Myocyte (in vitro differentiated cells): ENCODE measurements at regions not wholly inside any gene's neighbourhood (a gene's known extent, or its start where the extent isn't known, plus 50 kb on each side); places are given as distances from the start of the nearest gene placed in this dataset.
"Not testable (repeated sequence)": the region's sequence is repeated elsewhere in the genome, so short reads cannot be mapped to it uniquely, and the experiment has no call there.

Source experiments
- DNase-seq: peaks from one replicate; pipeline ENCODE4 v3.0.0-alpha.2; 2012; ENCODE audit warnings: low read depth

- no peak for DNase-seq
Observed at GRCh38 chr14:56996721-56997399, 186.6 kb upstream of the OTX2 start.

DNA sequence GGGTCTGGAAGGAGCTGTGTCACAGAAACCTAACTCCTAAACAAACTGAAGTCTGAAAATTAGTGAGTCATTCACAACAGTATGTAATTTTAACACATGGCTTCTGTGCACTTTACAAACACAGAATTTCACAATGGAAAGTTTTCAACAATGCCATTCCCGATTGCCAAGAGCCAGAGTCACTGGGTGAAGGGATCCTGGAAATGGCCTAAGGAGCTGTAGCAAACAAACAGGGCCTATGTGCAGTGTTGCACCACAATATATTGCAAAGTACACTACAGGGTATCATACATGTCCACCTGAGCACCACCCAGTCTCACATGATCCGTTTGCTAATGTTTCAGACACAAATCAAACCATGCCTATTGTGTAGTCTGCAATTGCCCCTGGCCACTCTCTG lies 184.7 kb upstream of the OTX2 start:
- no peak for DNase-seq

- no peak for DNase-seq
Observed at GRCh38 chr14:56992332-56992820, 182.1 kb upstream of the OTX2 start.

DNA sequence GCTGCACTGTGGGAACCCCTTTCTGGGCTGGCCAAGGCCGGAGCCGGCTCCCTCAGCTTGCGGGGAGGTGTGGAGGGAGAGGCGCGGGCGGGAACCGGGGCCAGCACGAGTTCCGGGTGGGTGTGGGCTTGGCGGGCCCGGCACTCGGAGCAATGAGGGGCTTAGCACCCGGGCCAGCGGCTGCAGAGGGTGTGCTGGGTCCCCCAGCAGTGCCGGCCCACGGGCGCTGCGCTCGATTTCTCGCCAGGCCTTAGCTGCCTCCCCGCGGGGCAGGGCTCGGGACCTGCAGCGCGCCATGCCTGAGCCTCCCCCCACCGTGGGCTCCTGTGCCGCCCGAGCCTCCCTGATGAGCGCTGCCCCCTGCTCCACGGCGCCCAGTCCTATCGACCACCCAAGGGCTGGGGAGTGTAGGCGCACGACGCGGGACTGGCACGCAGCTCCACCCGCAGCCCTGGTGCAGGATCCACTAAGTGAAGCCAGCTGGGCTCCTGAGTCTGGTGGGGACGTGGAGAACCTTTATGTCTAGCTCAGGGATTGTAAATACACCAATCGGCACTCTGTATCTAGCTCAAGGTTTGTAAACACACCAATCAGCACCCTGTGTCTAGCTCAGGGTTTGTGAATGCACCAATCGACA lies 180.8 kb upstream of the OTX2 start:
- DNase-seq: not testable (repeated sequence)

DNA sequence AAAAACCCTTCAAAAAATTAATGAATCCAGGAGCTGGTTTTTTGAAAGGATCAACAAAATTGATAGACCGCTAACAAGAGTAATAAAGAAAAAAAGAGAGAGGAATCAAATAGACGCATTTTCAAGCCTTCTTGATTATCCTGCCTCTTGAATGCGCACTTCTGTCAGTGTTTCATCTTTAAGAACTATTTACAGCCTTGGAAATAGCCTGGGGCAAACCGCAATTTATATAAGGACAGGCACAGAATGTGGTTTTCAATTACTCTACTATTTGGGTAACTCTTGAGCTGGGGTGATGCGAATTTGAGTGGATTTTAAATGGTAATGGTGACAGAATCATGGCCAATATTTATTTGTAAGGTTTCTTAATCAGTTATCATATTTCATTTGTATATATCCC lies 179.1 kb upstream of the OTX2 start:
- DNase-seq: no peak

- DNase-seq: no peak
Observed at GRCh38 chr14:56979936-56980335, 169.7 kb upstream of the OTX2 start.

- DNase-seq: no peak
Observed at GRCh38 chr14:56976211-56976610, 165.9 kb upstream of the OTX2 start.

- DNase-seq: no peak
Observed at GRCh38 chr14:56975521-56975920, 165.2 kb upstream of the OTX2 start.

DNA sequence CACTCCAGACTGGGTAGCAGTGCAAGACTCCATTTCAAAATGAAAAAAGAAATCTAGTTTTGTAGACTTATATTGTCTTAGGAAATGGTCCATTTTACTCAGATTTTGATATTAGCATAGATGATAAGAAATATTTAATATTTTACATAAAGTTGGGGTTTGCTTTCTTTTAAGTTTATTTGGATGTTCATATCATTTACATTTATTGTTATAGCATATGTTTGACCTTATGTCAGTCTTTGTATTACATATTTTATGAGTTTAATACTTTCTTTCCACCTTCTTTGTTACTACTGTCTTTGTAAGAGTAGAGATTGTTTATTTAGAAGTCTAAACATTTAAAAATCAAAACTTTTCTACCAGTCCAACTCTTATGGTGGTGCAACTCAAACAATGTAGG lies 162.7 kb upstream of the OTX2 start:
- DNase-seq: no peak

DNA sequence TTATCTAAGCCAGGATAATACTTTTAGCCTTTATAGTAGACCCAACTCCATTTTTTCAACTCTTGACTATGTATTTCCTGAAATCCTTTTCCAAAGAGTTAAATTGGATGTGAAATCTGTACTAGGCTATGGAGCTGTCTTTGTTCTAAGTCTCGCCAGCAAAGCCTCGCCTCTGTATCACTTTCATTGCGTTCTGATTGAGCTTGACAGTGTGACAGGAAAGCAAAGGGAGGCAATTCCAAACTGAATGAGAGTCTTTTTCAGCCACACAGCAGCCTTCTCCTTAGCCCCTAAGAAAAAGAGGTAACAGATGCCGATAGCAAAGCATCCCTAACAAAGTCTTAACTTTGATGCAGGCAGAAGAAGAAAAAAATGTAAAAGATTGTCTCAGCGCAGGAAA lies 154.6 kb upstream of the OTX2 start:
- DNase-seq: no peak

- peak; percentile 51 for DNase-seq
Observed at GRCh38 chr14:56963381-56963780, 153.1 kb upstream of the OTX2 start.

GRCh38 chr14:56962444-56963080 lies 152.3 kb upstream of the OTX2 start:
- no peak for DNase-seq

DNA sequence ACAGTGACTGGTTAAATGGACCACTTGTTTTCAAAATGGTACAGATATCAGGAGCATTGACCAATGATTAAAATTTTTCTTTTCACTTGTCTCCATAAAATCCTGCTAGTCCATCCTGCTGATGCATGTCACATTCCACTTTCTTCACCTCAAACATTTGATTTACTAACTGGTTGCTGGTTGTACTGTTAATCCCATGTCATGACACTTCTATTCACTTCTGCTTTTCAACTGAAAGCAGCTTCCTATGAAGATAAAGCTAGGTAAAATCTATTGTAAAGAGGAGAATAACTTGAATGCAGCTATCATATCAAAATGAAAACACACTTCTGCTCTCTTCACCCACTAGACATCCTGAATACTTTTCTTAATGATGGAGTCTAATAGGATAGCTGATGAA lies 149.6 kb upstream of the OTX2 start:
- no peak for DNase-seq

- no peak for DNase-seq
Observed at GRCh38 chr14:56959121-56959520, 148.8 kb upstream of the OTX2 start.

DNA sequence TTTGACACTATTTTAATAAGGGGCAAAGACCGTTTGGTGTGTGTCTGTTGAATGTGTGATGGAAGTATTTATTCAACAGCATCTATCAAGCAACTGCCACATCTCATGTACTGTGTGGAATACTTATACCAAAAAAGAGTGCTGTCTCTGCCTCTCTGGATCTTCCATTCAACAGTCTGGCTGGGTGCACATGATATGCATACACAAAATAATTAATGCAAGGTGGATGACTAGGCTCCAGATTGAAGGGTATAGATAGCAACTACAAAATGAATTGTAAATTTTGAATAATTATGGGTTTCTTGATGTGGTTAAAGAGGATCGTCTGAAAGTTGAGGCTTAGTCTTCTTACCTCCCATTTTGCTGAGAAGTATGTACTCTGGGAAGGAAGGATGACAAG lies 145.9 kb upstream of the OTX2 start:
- DNase-seq: no peak

DNA sequence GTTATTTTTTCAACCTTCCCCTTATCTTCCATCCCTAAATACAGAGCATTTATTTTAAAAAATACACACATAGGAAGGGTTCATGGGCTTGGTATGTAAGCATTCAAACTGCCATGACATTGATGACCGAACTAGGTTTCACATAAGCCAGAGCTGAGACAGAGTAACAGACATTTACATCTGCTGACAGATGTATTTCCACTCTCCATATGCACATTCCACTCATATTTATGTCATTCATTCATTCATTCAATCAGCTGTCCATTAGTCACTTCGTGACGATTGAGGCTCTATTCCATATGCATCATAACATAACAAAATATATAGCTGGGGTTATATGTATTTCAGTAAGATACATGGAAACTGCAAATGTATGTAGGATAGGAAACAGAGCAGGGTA lies 145.5 kb upstream of the OTX2 start:
- no peak for DNase-seq

DNA sequence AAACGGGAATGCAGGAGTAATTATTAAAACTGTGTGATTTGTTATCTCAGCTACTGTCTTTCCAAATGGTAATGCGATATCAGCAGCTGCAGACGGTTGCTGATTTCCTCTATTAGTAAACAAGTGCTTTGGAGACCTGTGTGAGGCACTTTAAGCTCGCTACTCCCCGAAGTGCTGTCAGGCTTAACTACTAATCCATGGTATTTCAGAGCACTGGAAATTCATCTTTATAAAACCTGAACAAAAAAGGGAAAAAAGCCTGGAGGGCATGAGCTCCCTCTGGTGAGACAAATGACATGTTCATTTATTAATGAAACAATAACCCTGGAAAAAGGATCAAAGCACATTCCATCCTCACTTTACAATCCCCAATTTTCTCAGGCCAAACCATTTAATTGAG lies 143.6 kb upstream of the OTX2 start:
- no peak for DNase-seq

DNA sequence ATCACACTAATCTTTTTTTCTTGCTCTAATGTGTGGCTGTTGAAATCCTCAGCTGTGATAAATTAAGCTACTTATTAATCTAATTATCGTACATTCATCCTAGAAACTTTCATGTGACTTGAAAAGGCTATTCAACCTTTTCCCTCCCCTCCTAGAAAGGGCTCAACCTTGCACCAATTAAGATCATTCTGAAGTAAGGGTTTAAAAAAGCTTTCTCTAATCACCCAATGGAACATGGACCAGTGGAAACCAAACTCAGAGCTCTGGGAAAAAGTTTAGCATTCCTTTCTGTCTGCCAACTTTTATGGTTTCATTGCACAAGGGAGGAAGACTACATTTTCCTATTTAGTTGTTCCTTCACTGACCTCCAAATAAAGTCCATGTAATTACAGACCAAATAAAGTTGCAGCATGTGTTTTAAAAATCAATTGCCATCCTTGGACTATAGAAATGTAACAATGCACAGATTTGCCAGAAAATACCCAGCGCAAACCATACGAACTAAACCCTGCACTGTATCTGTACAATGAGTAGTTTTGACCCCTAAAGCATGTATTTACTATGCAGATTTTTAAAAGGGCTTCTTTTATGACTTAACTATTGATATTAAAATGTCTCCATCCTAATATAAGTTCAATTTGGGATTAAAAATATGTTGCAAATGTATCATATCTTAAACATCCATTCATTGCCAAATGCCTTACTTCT lies 142.6 kb upstream of the OTX2 start:
- DNase-seq: no peak

DNA sequence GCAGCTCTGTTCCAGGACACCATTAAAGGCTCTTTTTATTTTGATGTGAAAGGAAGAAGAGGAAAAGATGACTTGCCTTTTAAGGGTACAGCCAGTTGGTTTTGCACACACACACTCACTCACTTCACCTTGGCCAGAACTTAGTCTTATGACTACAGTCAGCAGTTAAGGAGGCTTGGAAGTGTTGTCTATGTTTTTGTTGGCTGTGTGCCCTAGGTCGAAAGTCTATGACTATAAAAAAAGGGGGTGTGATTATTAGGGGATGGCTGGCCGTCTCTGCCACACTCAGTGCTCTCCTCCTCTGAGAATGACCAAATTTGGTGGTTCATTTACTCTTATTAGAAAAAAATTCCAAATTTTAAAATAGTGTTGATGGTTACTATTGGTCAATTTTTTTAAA lies 139.5 kb upstream of the OTX2 start:
- DNase-seq: no peak

GRCh38 chr14:56945291-56945690 lies 135.0 kb upstream of the OTX2 start:
- no peak for DNase-seq

GRCh38 chr14:56944397-56944796 lies 134.1 kb upstream of the OTX2 start:
- DNase-seq: no peak

GRCh38 chr14:56933446-56933845 lies 123.2 kb upstream of the OTX2 start:
- DNase-seq: no peak
